ENCODE measurements at regions not wholly inside any gene's neighbourhood (a gene's known extent, or its start where the extent isn't known, plus 50 kb on each side); places are given as distances from the start of the nearest gene placed in this dataset.

- Histone ChIP-seq H2BK5ac (ENCODE audit: low read depth, low read length, poor library complexity, severe bottlenecking) (no peak overlapping the region), H2BK20ac (ENCODE audit: low read depth, low read length) (no peak overlapping the region), H3K9ac (ENCODE audit: low read depth, low read length) (no peak overlapping the region), H4K91ac (ENCODE audit: insufficient read depth, low read depth, low read length) (no peak overlapping the region), H3K4ac (ENCODE audit: low read depth, low read length) (no peak overlapping the region), H3K23ac (ENCODE audit: low read depth, low read length) (no peak overlapping the region), H2AFZ (replicated peaks; ENCODE audit: low read length, poor library complexity) (no peak overlapping the region), H4K8ac (ENCODE audit: low read depth in 2 of 2, low read length in 2 of 2) (no peak overlapping the region), H3K9me3 (ENCODE audit: control insufficient read depth, insufficient read depth, low read length) (no peaks in the 10 kb centered on the region), H3K56ac (ENCODE audit: extremely low read depth, insufficient read depth, low read length) (no peak overlapping the region), H2BK120ac (ENCODE audit: low read depth, low read length) (no peak overlapping the region), H3K36me3 (ENCODE audit: control insufficient read depth, insufficient read depth, low read length) (no peaks in the 10 kb centered on the region), H4K5ac (ENCODE audit: low read depth, low read length) (no peak overlapping the region), H3K27me3 (ENCODE audit: control insufficient read depth, insufficient read depth, low read length) (peaks cover 4% of the 10 kb centered on the region), H3K27ac (ENCODE audit: insufficient read depth, low read length) (no peak overlapping the region), H3K9me1 (ENCODE audit: insufficient read depth, low read length) (no peaks in the 10 kb centered on the region), H2BK15ac (ENCODE audit: low read depth, low read length) (no peak overlapping the region), H3K4me1 (ENCODE audit: control insufficient read depth, insufficient read depth, low read length) (no peaks in the 10 kb centered on the region), H4K20me1 (ENCODE audit: insufficient read depth, low read length) (no peaks in the 10 kb centered on the region), H3K14ac (replicated peaks; ENCODE audit: low read depth, low read length) (no peak overlapping the region), H3K18ac (ENCODE audit: low read depth, low read length) (no peak overlapping the region), H3K4me3 (ENCODE audit: insufficient read depth, low read depth, low read length) (no peak overlapping the region), H3K79me1 (ENCODE audit: low read depth in 1 of 2, low read length in 2 of 2) (no peaks in the 10 kb centered on the region), H2AK9ac (replicated peaks; ENCODE audit: low read depth, low read length, poor library complexity) (no peak overlapping the region), H3K4me2 (ENCODE audit: low read depth, low read length) (no peak overlapping the region), H2AK5ac (ENCODE audit: low read depth, low read length) (no peak overlapping the region)
- ChIA-PET POLR2A (ENCODE audit: unreplicated experiment) (no interaction called here), CTCF (no interaction called here)
- ATAC-seq (ENCODE audit: low read depth) (no peak), DNase-seq (no peak)
- dilution Hi-C loops (cut with HindIII; ENCODE audit: low sequenced_read_pairs, unreplicated experiment) (no loop called here), intact Hi-C loops (cut with micrococcal nuclease) (no loop called here), in situ Hi-C loops (cut with MboI; ENCODE audit: low sequenced_read_pairs) (no loop called here)
- no TSS peak for BruUV-seq (replicated peaks)
- TF ChIP-seq RAD21 (IDR thresholded peaks at IDR 0.05; ENCODE audit: low read length) (no peak), CEBPB (IDR thresholded peaks at IDR 0.05; ENCODE audit: low read depth, low read length) (no peak), MAFK (IDR thresholded peaks at IDR 0.05; ENCODE audit: low read depth, low read length) (no peak), CHD1 (IDR thresholded peaks at IDR 0.05; ENCODE audit: low read depth, low read length) (no peak), POLR2A (IDR thresholded peaks at IDR 0.05; ENCODE audit: low read depth, low read length) (no peak), SMC3 (IDR thresholded peaks at IDR 0.05; ENCODE audit: low read depth, low read length) (no peak), RCOR1 (IDR thresholded peaks at IDR 0.05; ENCODE audit: insufficient replicate concordance, low read length) (no peak), BHLHE40 (IDR thresholded peaks at IDR 0.05; ENCODE audit: low read depth, low read length) (no peak), FOS (IDR thresholded peaks at IDR 0.05; ENCODE audit: low read depth, low read length) (no peak), RFX5 (IDR thresholded peaks at IDR 0.05; ENCODE audit: low read depth, low read length) (no peak), MXI1 (IDR thresholded peaks at IDR 0.05; ENCODE audit: borderline replicate concordance, low read depth, low read length) (no peak), NFE2L2 (IDR thresholded peaks at IDR 0.05; ENCODE audit: low read depth, low read length) (no peak)
- TF ChIP-seq, protein P1, sequence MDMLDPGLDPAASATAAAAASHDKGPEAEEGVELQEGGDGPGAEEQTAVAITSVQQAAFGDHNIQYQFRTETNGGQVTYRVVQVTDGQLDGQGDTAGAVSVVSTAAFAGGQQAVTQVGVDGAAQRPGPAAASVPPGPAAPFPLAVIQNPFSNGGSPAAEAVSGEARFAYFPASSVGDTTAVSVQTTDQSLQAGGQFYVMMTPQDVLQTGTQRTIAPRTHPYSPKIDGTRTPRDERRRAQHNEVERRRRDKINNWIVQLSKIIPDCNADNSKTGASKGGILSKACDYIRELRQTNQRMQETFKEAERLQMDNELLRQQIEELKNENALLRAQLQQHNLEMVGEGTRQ (IDR thresholded peaks at IDR 0.05; ENCODE audit: low read depth, low read length), result no peak
- TF ChIP-seq, protein P2, sequence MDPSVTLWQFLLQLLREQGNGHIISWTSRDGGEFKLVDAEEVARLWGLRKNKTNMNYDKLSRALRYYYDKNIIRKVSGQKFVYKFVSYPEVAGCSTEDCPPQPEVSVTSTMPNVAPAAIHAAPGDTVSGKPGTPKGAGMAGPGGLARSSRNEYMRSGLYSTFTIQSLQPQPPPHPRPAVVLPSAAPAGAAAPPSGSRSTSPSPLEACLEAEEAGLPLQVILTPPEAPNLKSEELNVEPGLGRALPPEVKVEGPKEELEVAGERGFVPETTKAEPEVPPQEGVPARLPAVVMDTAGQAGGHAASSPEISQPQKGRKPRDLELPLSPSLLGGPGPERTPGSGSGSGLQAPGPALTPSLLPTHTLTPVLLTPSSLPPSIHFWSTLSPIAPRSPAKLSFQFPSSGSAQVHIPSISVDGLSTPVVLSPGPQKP (IDR thresholded peaks at IDR 0.05; ENCODE audit: borderline replicate concordance, low read depth, low read length), result no peak
- TF ChIP-seq, protein P3, sequence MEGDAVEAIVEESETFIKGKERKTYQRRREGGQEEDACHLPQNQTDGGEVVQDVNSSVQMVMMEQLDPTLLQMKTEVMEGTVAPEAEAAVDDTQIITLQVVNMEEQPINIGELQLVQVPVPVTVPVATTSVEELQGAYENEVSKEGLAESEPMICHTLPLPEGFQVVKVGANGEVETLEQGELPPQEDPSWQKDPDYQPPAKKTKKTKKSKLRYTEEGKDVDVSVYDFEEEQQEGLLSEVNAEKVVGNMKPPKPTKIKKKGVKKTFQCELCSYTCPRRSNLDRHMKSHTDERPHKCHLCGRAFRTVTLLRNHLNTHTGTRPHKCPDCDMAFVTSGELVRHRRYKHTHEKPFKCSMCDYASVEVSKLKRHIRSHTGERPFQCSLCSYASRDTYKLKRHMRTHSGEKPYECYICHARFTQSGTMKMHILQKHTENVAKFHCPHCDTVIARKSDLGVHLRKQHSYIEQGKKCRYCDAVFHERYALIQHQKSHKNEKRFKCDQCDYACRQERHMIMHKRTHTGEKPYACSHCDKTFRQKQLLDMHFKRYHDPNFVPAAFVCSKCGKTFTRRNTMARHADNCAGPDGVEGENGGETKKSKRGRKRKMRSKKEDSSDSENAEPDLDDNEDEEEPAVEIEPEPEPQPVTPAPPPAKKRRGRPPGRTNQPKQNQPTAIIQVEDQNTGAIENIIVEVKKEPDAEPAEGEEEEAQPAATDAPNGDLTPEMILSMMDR (conservative IDR thresholded peaks at IDR 0.05; ENCODE audit: low read depth, low read length), result no peak
- 63% methylated on average over 9 of the region's 10 CpGs; no CpG with 5 or more reads in 1 of the 2 experiments for WGBS, 2 experiments (ENCODE audit: extremely low coverage in 2 of 2, insufficient read length in 1 of 2)
Measured at GRCh38 chr22:35148866-35149548, 83.0 kb downstream of the ISX start.
